Lower leg skin (tissue), 3 donors: ENCODE measurements at regions not wholly inside any gene's neighbourhood (a gene's known extent, or its start where the extent isn't known, plus 50 kb on each side); places are given as distances from the start of the nearest gene placed in this dataset.

Source experiments
- POLR2A ChIP-seq, 2 donors: fragments of 450-650 bp; IDR thresholded peaks; one replicate each; pipeline ENCODE4 v1.6.1; 2016 to 2017; ENCODE audit warnings: antibody characterized with exemption in 2 of 2, mild to moderate bottlenecking in 1 of 2, moderate library complexity in 1 of 2
- TF ChIP-seq, protein P1 (sequence below), 3 donors: fragments of 450-650 bp; IDR thresholded peaks; one replicate each; pipeline ENCODE4 v1.5.1; 2016; ENCODE audit warnings: antibody characterized with exemption in 3 of 3, mild to moderate bottlenecking in 3 of 3, moderate library complexity in 2 of 3

DNA sequence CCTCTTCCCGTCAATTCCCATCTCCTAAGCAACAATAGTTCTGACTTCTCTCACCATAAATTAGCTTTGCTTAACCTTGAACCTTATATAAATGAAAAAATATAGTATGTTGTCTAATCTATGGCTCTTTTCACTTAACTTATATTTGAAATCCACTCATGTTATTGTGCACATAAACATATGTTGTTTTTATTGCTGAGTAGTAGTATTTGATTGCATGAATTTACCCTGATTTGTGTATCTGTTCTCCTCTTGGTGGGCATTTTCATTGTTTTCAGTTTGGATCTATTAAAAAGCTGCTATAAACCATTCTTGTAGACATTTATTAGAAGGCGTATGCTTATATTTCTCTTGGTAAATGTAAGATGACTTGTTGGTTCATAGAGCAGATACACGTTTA, 874.3 kb upstream of the ZEB2 start:
- TF ChIP-seq POLR2A (IDR thresholded peaks at IDR 0.05): no peak
- TF ChIP-seq, protein P1, sequence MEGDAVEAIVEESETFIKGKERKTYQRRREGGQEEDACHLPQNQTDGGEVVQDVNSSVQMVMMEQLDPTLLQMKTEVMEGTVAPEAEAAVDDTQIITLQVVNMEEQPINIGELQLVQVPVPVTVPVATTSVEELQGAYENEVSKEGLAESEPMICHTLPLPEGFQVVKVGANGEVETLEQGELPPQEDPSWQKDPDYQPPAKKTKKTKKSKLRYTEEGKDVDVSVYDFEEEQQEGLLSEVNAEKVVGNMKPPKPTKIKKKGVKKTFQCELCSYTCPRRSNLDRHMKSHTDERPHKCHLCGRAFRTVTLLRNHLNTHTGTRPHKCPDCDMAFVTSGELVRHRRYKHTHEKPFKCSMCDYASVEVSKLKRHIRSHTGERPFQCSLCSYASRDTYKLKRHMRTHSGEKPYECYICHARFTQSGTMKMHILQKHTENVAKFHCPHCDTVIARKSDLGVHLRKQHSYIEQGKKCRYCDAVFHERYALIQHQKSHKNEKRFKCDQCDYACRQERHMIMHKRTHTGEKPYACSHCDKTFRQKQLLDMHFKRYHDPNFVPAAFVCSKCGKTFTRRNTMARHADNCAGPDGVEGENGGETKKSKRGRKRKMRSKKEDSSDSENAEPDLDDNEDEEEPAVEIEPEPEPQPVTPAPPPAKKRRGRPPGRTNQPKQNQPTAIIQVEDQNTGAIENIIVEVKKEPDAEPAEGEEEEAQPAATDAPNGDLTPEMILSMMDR (IDR thresholded peaks at IDR 0.05): no peak
